ENCODE measurements at regions not wholly inside any gene's neighbourhood (a gene's known extent, or its start where the extent isn't known, plus 50 kb on each side); places are given as distances from the start of the nearest gene placed in this dataset.
"Not testable (repeated sequence)": the region's sequence is repeated elsewhere in the genome, so short reads cannot be mapped to it uniquely, and the experiment has no call there.

- no peak for DNase-seq (ENCODE audit: low read depth in 2 of 2)
Observed at GRCh38 chr1:88341447-88341846, 342.6 kb upstream of the PKN2 start.

DNA sequence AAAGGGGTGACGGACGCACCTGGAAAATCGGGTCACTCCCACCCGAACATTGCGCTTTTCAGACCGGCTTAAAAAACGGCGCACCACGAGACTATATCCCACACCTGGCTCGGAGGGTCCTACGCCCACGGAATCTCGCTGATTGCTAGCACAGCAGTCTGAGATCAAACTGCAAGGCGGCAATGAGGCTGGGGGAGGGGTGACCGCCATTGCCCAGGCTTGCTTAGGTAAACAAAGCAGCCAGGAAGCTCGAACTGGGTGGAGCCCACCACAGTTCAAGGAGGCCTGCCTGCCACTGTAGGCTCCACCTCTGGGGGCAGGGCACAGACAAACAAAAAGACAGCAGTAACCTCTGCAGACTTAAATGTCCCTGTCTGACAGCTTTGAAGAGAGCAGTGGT lies 342.0 kb upstream of the PKN2 start:
- DNase-seq (ENCODE audit: low read depth in 2 of 2): not testable (repeated sequence)

- DNase-seq (ENCODE audit: low read depth in 2 of 2): no peak
Observed at GRCh38 chr1:88350648-88351047, 333.4 kb upstream of the PKN2 start.

DNA sequence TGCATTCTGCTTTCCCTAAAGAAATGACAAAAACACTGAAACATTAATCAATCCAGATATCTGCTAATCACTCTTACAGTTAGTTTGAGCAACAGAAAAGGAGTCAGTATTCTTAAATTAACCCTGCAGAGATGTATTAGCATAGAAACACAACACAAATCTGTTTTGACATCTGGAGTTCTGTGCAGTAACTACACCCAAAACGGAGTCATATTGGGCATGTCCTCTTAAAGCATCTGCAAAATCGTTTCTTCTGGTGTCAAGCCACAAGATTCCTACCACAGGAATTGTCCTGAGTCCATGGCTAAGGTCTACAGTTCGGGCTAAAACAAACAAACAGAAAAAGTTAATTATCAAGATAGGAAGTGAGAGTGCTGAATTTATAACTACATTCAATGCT lies 332.1 kb upstream of the PKN2 start:
- DNase-seq (ENCODE audit: low read depth in 2 of 2): no peak

GRCh38 chr1:88354256-88354655 lies 329.8 kb upstream of the PKN2 start:
- DNase-seq (ENCODE audit: low read depth in 2 of 2): no peak

- no peak for DNase-seq (ENCODE audit: low read depth in 2 of 2)
Observed at GRCh38 chr1:88357729-88358128, 326.3 kb upstream of the PKN2 start.

- no peak for DNase-seq (ENCODE audit: low read depth in 2 of 2)
Observed at GRCh38 chr1:88371436-88372023, 312.5 kb upstream of the PKN2 start.

GRCh38 chr1:88375977-88376376 lies 308.1 kb upstream of the PKN2 start:
- DNase-seq (ENCODE audit: low read depth in 2 of 2): no peak

DNA sequence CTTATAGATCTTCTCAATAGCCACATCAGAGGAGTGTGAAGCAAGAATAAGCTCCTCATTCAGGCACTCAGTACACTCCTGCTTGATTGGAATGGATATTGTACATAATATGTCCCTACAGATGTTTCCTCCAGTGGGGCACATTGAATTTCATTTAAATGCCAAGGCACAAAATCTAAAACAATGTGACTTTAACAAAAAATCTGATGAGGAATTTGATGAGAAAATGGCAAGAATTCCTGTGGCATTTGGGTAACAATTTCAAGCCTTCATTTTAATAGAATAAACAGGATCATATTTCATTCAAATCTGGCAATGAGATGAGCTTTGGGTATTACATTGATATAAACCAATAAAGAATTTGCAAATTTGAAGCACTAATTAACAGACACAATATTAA lies 307.7 kb upstream of the PKN2 start:
- DNase-seq (ENCODE audit: low read depth in 2 of 2): no peak

- no peak for DNase-seq (ENCODE audit: low read depth in 2 of 2)
Observed at GRCh38 chr1:88378560-88378959, 305.5 kb upstream of the PKN2 start.

GRCh38 chr1:88394958-88395357 lies 289.1 kb upstream of the PKN2 start:
- no peak for DNase-seq (ENCODE audit: low read depth in 2 of 2)

- DNase-seq (ENCODE audit: low read depth in 2 of 2): no peak
Observed at GRCh38 chr1:88398338-88398737, 285.7 kb upstream of the PKN2 start.

- DNase-seq (ENCODE audit: low read depth in 2 of 2): no peak
Observed at GRCh38 chr1:88399690-88400089, 284.4 kb upstream of the PKN2 start.

GRCh38 chr1:88401313-88401712 lies 282.8 kb upstream of the PKN2 start:
- no peak for DNase-seq (ENCODE audit: low read depth in 2 of 2)

GRCh38 chr1:88404582-88404981 lies 279.5 kb upstream of the PKN2 start:
- no peak for DNase-seq (ENCODE audit: low read depth in 2 of 2)

DNA sequence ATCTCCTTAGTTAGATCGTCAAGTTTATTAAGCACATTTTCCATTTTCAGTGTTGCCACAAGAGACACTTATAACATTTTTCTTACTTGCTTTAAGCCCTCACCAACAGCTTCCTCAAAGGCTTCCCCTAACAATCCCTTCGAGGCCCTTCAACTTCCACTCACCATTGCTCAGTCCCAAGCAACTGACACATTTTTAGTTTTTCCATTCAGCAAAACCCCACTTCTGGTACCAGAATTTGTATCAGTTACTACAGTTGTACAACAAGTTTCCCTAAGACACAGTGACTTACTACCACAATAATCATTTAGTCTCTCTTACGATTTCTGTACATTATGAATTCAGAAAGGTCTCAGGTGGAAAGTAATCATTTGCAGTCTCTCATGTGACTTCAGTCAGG lies 276.8 kb upstream of the PKN2 start:
- no peak for DNase-seq (ENCODE audit: low read depth in 2 of 2)

- DNase-seq (ENCODE audit: low read depth in 2 of 2): no peak
Observed at GRCh38 chr1:88421997-88422396, 262.1 kb upstream of the PKN2 start.

DNA sequence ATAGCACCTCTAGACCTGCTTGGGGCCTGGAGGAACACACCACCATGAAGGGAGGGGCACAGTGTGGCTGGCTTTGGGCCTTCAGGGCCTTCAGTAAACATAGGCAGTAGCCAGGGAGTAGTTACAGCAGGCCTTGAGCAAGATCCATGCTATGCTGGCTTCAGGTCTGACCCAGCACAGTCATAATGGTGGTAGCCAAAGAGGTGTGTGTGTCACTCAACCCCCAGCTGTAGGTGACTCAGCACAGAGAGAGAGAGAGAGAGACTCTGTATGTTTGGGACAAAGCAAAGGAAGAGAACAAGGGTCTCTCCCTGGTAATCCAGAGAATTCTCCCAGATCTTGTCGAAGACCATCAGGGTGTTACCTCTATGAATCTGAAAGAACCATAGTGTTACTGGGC lies 250.5 kb upstream of the PKN2 start:
- no peak for DNase-seq (ENCODE audit: low read depth in 2 of 2)

GRCh38 chr1:88434836-88435235 lies 249.2 kb upstream of the PKN2 start:
- DNase-seq (ENCODE audit: low read depth in 2 of 2): no peak

- DNase-seq (ENCODE audit: low read depth in 2 of 2): no peak
Observed at GRCh38 chr1:88441022-88441421, 243.1 kb upstream of the PKN2 start.

DNA sequence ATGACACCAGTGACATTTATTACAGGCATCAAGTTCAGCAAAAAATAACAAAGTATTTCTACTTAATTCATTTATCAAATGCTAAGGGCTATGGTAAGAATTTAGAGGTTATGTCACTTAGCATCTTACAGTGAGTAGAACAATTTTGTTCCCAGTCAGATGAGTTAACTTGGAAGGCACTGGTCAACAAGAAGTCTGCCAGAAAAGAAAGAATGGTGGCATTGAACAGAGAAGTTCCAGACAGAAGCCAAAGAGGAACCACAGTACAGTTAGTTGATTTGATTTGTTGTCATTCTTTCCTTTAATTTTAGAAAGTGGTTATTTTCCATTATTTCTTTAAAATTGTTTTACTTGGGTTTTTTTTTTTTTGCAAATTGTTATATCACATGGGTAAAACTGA lies 232.2 kb upstream of the PKN2 start:
- no peak for DNase-seq (ENCODE audit: low read depth in 2 of 2)

DNA sequence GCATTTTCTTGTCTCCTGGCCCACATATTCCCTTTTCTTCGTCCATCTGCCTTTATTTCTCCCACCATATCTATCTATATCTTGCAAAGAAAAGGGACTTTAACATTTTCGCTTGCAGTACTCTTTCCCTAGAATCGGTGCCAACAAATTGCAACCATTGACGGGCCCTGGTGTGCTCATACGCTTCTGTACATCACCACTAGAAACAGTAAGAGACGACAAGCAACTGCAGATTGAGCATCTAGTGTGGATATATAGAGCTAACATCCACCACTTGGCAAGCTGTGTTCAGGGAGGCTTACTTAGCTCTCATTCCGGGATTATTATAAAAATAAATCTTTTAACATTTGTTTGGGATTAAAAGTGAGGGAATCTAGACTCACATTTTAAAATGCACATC lies 230.8 kb upstream of the PKN2 start:
- no peak for DNase-seq (ENCODE audit: low read depth in 2 of 2)

DNA sequence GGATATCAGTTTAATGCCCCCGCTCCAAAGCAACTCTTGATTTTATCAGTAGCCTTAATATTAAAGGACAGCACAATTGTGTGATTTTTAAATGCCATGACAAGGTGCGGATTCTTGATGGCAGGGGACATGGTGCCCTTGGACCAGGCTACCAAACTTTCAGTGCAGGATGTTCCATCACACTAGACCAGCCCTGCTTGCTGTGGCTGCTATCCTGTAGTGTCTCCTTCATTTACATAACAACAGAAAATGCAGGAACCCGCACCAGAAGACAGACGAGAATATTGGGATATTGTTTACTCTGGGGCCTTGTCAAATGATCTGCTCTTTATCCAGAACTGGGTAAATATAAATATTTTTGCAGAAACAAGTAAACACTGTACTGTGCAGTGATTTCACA lies 229.3 kb upstream of the PKN2 start:
- DNase-seq (ENCODE audit: low read depth in 2 of 2): no peak

GRCh38 chr1:88455621-88456256 lies 228.3 kb upstream of the PKN2 start:
- no peak for DNase-seq (ENCODE audit: low read depth in 2 of 2)

Measured in stimulated activated CD8-positive, alpha-beta memory T cell treated with anti-CD3 and anti-CD28 coated beads, Interleukin-7, amount 100 ng/mL, for 1 hour (primary cell).